DMS153 treated with DMSO at 0.1 percent for 48 hours (cell line): ENCODE measurements at regions not wholly inside any gene's neighbourhood (a gene's known extent, or its start where the extent isn't known, plus 50 kb on each side); places are given as distances from the start of the nearest gene placed in this dataset.
"Not testable (repeated sequence)": the region's sequence is repeated elsewhere in the genome, so short reads cannot be mapped to it uniquely, and the experiment has no call there.

Source experiments
- DNase-seq: peaks from one replicate; lab custom pipeline; 2025; ENCODE audit not compliant: unreplicated experiment; lab: John Stamatoyannopoulos, UW

GRCh38 chr3:20921112-20921511, 735.1 kb upstream of the SGO1 start:
- DNase-seq = not testable (repeated sequence)

GRCh38 chr3:20916951-20917606, 731.1 kb upstream of the SGO1 start:
- DNase-seq = no peak

- no peak for DNase-seq
These were observed 728.3 kb upstream of the SGO1 start for GRCh38 chr3:20914310-20914709.

- no peak for DNase-seq
These were observed 726.4 kb upstream of the SGO1 start for GRCh38 chr3:20912406-20912805.

- no peak for DNase-seq
These were observed 723.5 kb upstream of the SGO1 start for GRCh38 chr3:20909511-20909910.

- no peak for DNase-seq
These were observed 719.3 kb upstream of the SGO1 start for GRCh38 chr3:20905210-20905805.

- no peak for DNase-seq
These were observed 718.7 kb upstream of the SGO1 start for GRCh38 chr3:20904671-20905070.

- DNase-seq = no peak
These were observed 713.0 kb upstream of the SGO1 start for GRCh38 chr3:20898962-20899361.

GRCh38 chr3:20890111-20890519, 704.1 kb upstream of the SGO1 start:
- DNase-seq = no peak

GRCh38 chr3:20878691-20879090, 692.7 kb upstream of the SGO1 start:
- no peak for DNase-seq

GRCh38 chr3:20873235-20873634, 687.2 kb upstream of the SGO1 start:
- no peak for DNase-seq

- no peak for DNase-seq
These were observed 684.3 kb upstream of the SGO1 start for GRCh38 chr3:20870106-20870899.

- DNase-seq = no peak
These were observed 679.8 kb upstream of the SGO1 start for GRCh38 chr3:20865803-20866202.

- DNase-seq = no peak
These were observed 675.4 kb upstream of the SGO1 start for GRCh38 chr3:20861454-20861853.

- DNase-seq = no peak
These were observed 671.6 kb upstream of the SGO1 start for GRCh38 chr3:20857636-20858035.

GRCh38 chr3:20853890-20854289, 667.9 kb upstream of the SGO1 start:
- DNase-seq = no peak

- no peak for DNase-seq
These were observed 666.7 kb upstream of the SGO1 start for GRCh38 chr3:20852712-20853111.

GRCh38 chr3:20849975-20850374, 664.0 kb upstream of the SGO1 start:
- no peak for DNase-seq

GRCh38 chr3:20846832-20847231, 660.8 kb upstream of the SGO1 start:
- DNase-seq = no peak

- no peak for DNase-seq
These were observed 660.1 kb upstream of the SGO1 start for GRCh38 chr3:20846066-20846465.

- no peak for DNase-seq
These were observed 658.8 kb upstream of the SGO1 start for GRCh38 chr3:20844851-20845250.
